Mesendoderm (in vitro differentiated cells): ENCODE measurements at regions not wholly inside any gene's neighbourhood (a gene's known extent, or its start where the extent isn't known, plus 50 kb on each side); places are given as distances from the start of the nearest gene placed in this dataset.

ENCODE experiments used
- DNase-seq: peaks from one replicate; pipeline ENCODE4 v3.0.0; 2013
- H2AK5ac ChIP-seq: 2 replicates; pipeline ENCODE4 v1.6.1; 2013; ENCODE audit warnings: low read length, inconsistent platforms
- H2BK120ac ChIP-seq: 2 replicates; pipeline ENCODE4 v1.6.1; 2013; ENCODE audit warnings: low read depth, mild to moderate bottlenecking, low read length, moderate library complexity, mixed read lengths
- H2BK15ac ChIP-seq: replicated peaks from 2 replicates; pipeline ENCODE4 v1.6.1; 2013; ENCODE audit warnings: low read depth, mild to moderate bottlenecking, moderate library complexity
- H2BK5ac ChIP-seq: 2 replicates; pipeline ENCODE4 v1.6.1; 2013; ENCODE audit warnings: low read length, inconsistent platforms
- H3K18ac ChIP-seq: 2 replicates; pipeline ENCODE4 v1.6.1; 2013; ENCODE audit warnings: mild to moderate bottlenecking, low read length, mixed read lengths
- H3K23ac ChIP-seq: one replicate; pipeline ENCODE4 v1.6.1; 2013; ENCODE audit warnings: low read length
- H3K27ac ChIP-seq: 2 replicates; pipeline ENCODE4 v1.5.1; 2013; ENCODE audit warnings: low read depth, mild to moderate bottlenecking, inconsistent platforms, low read length, moderate library complexity
- H3K27me3 ChIP-seq: 2 replicates; pipeline ENCODE4 v1.6.1; 2013; ENCODE audit warnings: low read length, control low read depth, mild to moderate bottlenecking, inconsistent platforms; ENCODE audit not compliant: insufficient read depth, poor library complexity
- H3K36me3 ChIP-seq: 2 replicates; pipeline ENCODE4 v1.6.1; 2013; ENCODE audit warnings: low read length, inconsistent platforms; ENCODE audit not compliant: control insufficient read depth, insufficient read depth
- H3K4ac ChIP-seq: one replicate; pipeline ENCODE4 v1.6.1; 2013; ENCODE audit warnings: low read depth, mild to moderate bottlenecking, low read length, moderate library complexity
- H3K4me1 ChIP-seq: 2 replicates; pipeline ENCODE4 v1.6.1; 2013; ENCODE audit warnings: low read depth, low read length, inconsistent platforms; ENCODE audit not compliant: control insufficient read depth
- H3K4me2 ChIP-seq: 2 replicates; pipeline ENCODE4 v1.6.1; 2013; ENCODE audit warnings: low read length
- H3K4me3 ChIP-seq: 2 replicates; pipeline ENCODE4 v1.5.1; 2013; ENCODE audit warnings: mild to moderate bottlenecking, low read length
- H3K56ac ChIP-seq: one replicate; pipeline ENCODE4 v1.6.1; 2013; ENCODE audit warnings: low read length
- H3K79me1 ChIP-seq: 2 replicates; pipeline ENCODE4 v1.6.1; 2013; ENCODE audit warnings: low read length, inconsistent platforms
- H3K79me2 ChIP-seq: 2 replicates; pipeline ENCODE4 v1.6.1; 2013; ENCODE audit warnings: mild to moderate bottlenecking, low read length; ENCODE audit not compliant: control insufficient read depth, insufficient read depth
- H3K9ac ChIP-seq: 2 replicates; pipeline ENCODE4 v1.6.1; 2013; ENCODE audit warnings: low read length, inconsistent platforms
- H4K5ac ChIP-seq: one replicate; pipeline ENCODE4 v1.6.1; 2013; ENCODE audit warnings: low read length
- H4K8ac ChIP-seq: one replicate; pipeline ENCODE4 v1.6.1; 2013; ENCODE audit warnings: low read depth, mild to moderate bottlenecking, control low read depth, low read length, moderate library complexity
- WGBS: extraction: QIAGEN DNeasy Blood & Tissue Kit; methylation state at CpG from one replicate; pipeline ENCODE4 v1.1.7; 2013; ENCODE audit warnings: low lambda C conversion rate, missing lambda C conversion rate; ENCODE audit not compliant: insufficient coverage; ENCODE audit errors: extremely low coverage; 5-methylcytosine and 5-hydroxymethylcytosine counted together

GRCh38 chr16:51430716-51431369 is 279.8 kb upstream of the SALL1 start:
- H3K27ac ChIP-seq = no peak overlapping the region
- H3K27me3 ChIP-seq = no peaks in the 10 kb centered on the region
- H4K8ac ChIP-seq = no peak overlapping the region
- H2BK120ac ChIP-seq = no peak overlapping the region
- no CpG with 5 or more reads among the region's 3 CpGs for WGBS
- H3K18ac ChIP-seq = no peak overlapping the region
- no peak overlapping the region for H3K9ac ChIP-seq
- no peak overlapping the region for H4K5ac ChIP-seq
- no peak overlapping the region for H2AK5ac ChIP-seq
- no peak overlapping the region for H3K23ac ChIP-seq
- no peak for DNase-seq
- no peak overlapping the region for H3K4me2 ChIP-seq
- no peaks in the 10 kb centered on the region for H3K36me3 ChIP-seq
- no peak overlapping the region for H3K56ac ChIP-seq
- H2BK5ac ChIP-seq = no peak overlapping the region
- H3K4me1 ChIP-seq = peaks cover 2% of the 10 kb centered on the region
- H3K79me1 ChIP-seq = no peaks in the 10 kb centered on the region
- no peak overlapping the region for H3K4ac ChIP-seq
- H2BK15ac ChIP-seq = no peak overlapping the region
- no peak overlapping the region for H3K4me3 ChIP-seq
- H3K79me2 ChIP-seq = no peaks in the 10 kb centered on the region

DNA sequence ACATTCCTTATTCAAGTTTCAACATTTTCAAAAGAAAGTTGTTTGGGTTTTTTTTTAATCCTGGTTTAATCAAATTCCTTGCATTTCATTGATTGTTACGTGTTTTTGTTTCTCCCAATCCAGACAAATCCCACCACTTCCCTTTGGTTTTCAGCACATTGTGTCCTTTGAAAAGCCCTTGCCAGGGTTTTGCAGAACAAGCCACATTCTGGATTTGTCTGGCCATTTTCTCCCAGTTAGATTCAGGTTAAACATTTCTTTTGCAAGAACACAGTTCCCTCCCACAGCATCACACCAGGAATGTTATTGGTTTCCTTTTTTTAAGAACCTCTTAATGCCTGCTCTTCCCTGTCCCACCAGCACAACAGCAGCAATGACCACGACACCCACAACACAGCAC is 278.0 kb upstream of the SALL1 start:
- Histone ChIP-seq H2BK15ac (no peak overlapping the region), H3K79me2 (no peaks in the 10 kb centered on the region), H3K4ac (no peak overlapping the region), H4K5ac (no peak overlapping the region), H3K27me3 (no peaks in the 10 kb centered on the region), H2BK120ac (no peak overlapping the region), H3K27ac (no peak overlapping the region), H3K4me2 (no peak overlapping the region), H3K56ac (no peak overlapping the region), H4K8ac (no peak overlapping the region), H3K23ac (no peak overlapping the region), H3K36me3 (no peaks in the 10 kb centered on the region), H2BK5ac (no peak overlapping the region), H3K4me3 (no peak overlapping the region), H3K9ac (no peak overlapping the region), H3K18ac (no peak overlapping the region), H3K79me1 (no peaks in the 10 kb centered on the region), H2AK5ac (no peak overlapping the region), H3K4me1 (peaks cover 2% of the 10 kb centered on the region)
- no peak for DNase-seq
- WGBS = no CpG with 5 or more reads among the region's 2 CpGs

DNA sequence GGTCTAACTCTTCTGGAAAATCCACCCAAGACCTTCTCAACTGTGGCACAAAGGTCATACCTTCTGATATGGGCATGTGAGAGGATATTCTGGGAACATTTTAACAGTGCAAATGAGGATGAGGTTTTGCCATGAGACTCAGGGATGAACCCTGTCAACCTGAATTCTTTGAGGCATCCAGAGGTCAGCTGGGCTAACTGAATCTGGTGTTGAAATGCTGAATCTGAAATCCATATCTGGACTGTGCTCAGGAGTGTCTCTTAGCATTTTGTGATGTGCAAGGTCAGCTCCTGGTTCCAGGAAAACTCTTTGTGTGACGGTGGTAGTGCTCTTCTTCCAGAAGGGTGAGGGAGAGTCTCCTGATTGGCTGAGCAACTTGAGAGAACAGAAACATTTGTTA is 276.0 kb upstream of the SALL1 start:
- no peak overlapping the region for H3K4me2 ChIP-seq
- no CpG with 5 or more reads among the region's 1 CpG for WGBS
- H3K27me3 ChIP-seq = no peaks in the 10 kb centered on the region
- no peak overlapping the region for H3K4ac ChIP-seq
- no peak overlapping the region for H3K27ac ChIP-seq
- no peaks in the 10 kb centered on the region for H3K79me2 ChIP-seq
- H3K4me1 ChIP-seq = peaks cover 2% of the 10 kb centered on the region
- no peak overlapping the region for H3K56ac ChIP-seq
- no peak overlapping the region for H4K8ac ChIP-seq
- H2BK15ac ChIP-seq = no peak overlapping the region
- H2BK120ac ChIP-seq = no peak overlapping the region
- no peak overlapping the region for H3K23ac ChIP-seq
- DNase-seq = no peak
- no peak overlapping the region for H4K5ac ChIP-seq
- no peaks in the 10 kb centered on the region for H3K79me1 ChIP-seq
- no peak overlapping the region for H2AK5ac ChIP-seq
- no peak overlapping the region for H3K18ac ChIP-seq
- no peak overlapping the region for H3K4me3 ChIP-seq
- H2BK5ac ChIP-seq = no peak overlapping the region
- no peak overlapping the region for H3K9ac ChIP-seq
- no peaks in the 10 kb centered on the region for H3K36me3 ChIP-seq

DNA sequence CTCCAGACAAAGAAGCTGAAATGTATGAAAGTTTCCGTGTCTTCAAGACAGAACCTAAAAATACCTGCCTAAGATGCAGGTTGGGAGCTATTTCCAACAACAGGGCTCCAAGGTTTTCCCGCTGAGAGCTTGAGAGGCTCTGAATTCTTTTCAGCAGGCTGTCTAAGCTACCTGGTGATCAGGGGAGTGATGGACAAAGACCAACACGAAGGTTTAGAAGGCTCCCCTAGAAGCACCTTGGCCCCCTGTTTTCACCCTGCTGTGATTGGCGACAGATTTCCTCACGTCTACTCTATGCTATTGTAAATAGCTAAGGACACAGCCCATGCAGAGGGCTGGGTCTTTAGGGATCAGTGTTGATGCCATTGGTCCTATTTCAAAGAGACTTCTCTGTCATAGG is 275.2 kb upstream of the SALL1 start:
- Histone ChIP-seq H3K79me2 (no peaks in the 10 kb centered on the region), H3K56ac (no peak overlapping the region), H3K27ac (no peak overlapping the region), H3K23ac (no peak overlapping the region), H2AK5ac (no peak overlapping the region), H3K4ac (no peak overlapping the region), H3K4me1 (peaks cover 2% of the 10 kb centered on the region), H3K4me3 (no peak overlapping the region), H2BK15ac (no peak overlapping the region), H4K8ac (no peak overlapping the region), H2BK5ac (no peak overlapping the region), H3K27me3 (no peaks in the 10 kb centered on the region), H3K18ac (no peak overlapping the region), H3K9ac (no peak overlapping the region), H2BK120ac (no peak overlapping the region), H3K4me2 (no peak overlapping the region), H3K36me3 (no peaks in the 10 kb centered on the region), H3K79me1 (no peaks in the 10 kb centered on the region), H4K5ac (no peak overlapping the region)
- peak; percentile 22 for DNase-seq
- WGBS = no CpG with 5 or more reads among the region's 5 CpGs

DNA sequence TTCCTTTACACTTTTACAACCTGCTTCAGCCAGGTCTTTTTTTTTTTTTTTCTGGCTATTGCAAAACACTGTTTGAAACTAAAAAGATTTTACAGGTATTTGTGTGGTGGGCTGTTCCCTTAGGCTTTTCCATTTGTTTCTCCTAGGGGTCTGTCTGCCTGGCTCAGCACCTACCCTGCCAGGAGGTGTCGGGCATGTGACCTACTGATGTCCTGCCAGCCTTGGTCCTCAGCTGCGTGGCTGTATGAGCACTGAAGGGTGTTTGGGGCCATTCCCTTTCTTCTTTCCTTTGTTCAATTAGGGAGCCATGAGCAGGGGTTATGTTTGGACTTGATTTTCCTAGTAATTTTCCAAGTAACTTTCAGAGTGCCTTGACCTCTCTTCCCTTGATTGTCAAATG is 269.2 kb upstream of the SALL1 start:
- no peak overlapping the region for H3K18ac ChIP-seq
- WGBS = no CpG with 5 or more reads among the region's 2 CpGs
- no peaks in the 10 kb centered on the region for H3K79me1 ChIP-seq
- no peak overlapping the region for H2BK5ac ChIP-seq
- H3K4me3 ChIP-seq = no peak overlapping the region
- H4K8ac ChIP-seq = no peak overlapping the region
- no peak overlapping the region for H3K4me2 ChIP-seq
- DNase-seq = no peak
- no peaks in the 10 kb centered on the region for H3K79me2 ChIP-seq
- H3K4ac ChIP-seq = no peak overlapping the region
- no peak overlapping the region for H3K56ac ChIP-seq
- no peaks in the 10 kb centered on the region for H3K36me3 ChIP-seq
- no peak overlapping the region for H4K5ac ChIP-seq
- no peak overlapping the region for H3K23ac ChIP-seq
- no peak overlapping the region for H2AK5ac ChIP-seq
- H3K27me3 ChIP-seq = no peaks in the 10 kb centered on the region
- H3K9ac ChIP-seq = no peak overlapping the region
- H3K27ac ChIP-seq = no peak overlapping the region
- H3K4me1 ChIP-seq = no peaks in the 10 kb centered on the region
- H2BK15ac ChIP-seq = no peak overlapping the region
- no peak overlapping the region for H2BK120ac ChIP-seq

- H2BK15ac ChIP-seq = no peak overlapping the region
- H3K18ac ChIP-seq = no peak overlapping the region
- no peak for DNase-seq
- no peaks in the 10 kb centered on the region for H3K79me2 ChIP-seq
- H3K79me1 ChIP-seq = no peaks in the 10 kb centered on the region
- no peaks in the 10 kb centered on the region for H3K4me1 ChIP-seq
- no peak overlapping the region for H3K9ac ChIP-seq
- no CpG with 5 or more reads among the region's 2 CpGs for WGBS
- H3K4me2 ChIP-seq = no peak overlapping the region
- no peak overlapping the region for H3K23ac ChIP-seq
- H3K4me3 ChIP-seq = no peak overlapping the region
- no peak overlapping the region for H2AK5ac ChIP-seq
- H3K27ac ChIP-seq = no peak overlapping the region
- H2BK120ac ChIP-seq = no peak overlapping the region
- H4K5ac ChIP-seq = no peak overlapping the region
- H3K36me3 ChIP-seq = no peaks in the 10 kb centered on the region
- H4K8ac ChIP-seq = no peak overlapping the region
- H3K56ac ChIP-seq = no peak overlapping the region
- H2BK5ac ChIP-seq = no peak overlapping the region
- no peaks in the 10 kb centered on the region for H3K27me3 ChIP-seq
- H3K4ac ChIP-seq = peak overlapping the region; percentile 55
Observed at GRCh38 chr16:51419768-51420167, 268.7 kb upstream of the SALL1 start.
